Mesenchymal stem cell (in vitro differentiated cells and primary cell): ENCODE measurements at regions not wholly inside any gene's neighbourhood (a gene's known extent, or its start where the extent isn't known, plus 50 kb on each side); places are given as distances from the start of the nearest gene placed in this dataset.
A peak's percentile ranks its signal among the peaks of the same experiment; 100 is the strongest.

Experiments
- DNase-seq: peaks from one replicate; pipeline ENCODE4 v3.0.0-alpha.2; 2013
- H2AFZ ChIP-seq: one replicate; pipeline ENCODE4 v1.6.1; 2013; ENCODE audit warnings: low read depth, mild to moderate bottlenecking, control low read depth, inconsistent platforms, low read length, moderate library complexity
- H2AK5ac ChIP-seq: 2 replicates; pipeline ENCODE4 v1.6.1; 2013; ENCODE audit warnings: low read length, moderate library complexity, mild to moderate bottlenecking, inconsistent platforms; ENCODE audit not compliant: severe bottlenecking
- H2BK120ac ChIP-seq: one replicate; pipeline ENCODE4 v1.6.1; 2013; ENCODE audit warnings: low read depth, mild to moderate bottlenecking, inconsistent platforms, low read length, moderate library complexity
- H2BK12ac ChIP-seq, 2 experiments: one replicate each; pipeline ENCODE4 v1.6.1; 2013; ENCODE audit warnings: inconsistent platforms in 2 of 2, low read length in 2 of 2, mild to moderate bottlenecking in 2 of 2, moderate library complexity in 2 of 2, control low read depth in 1 of 2
- H2BK15ac ChIP-seq: one replicate; pipeline ENCODE4 v1.6.1; 2013; ENCODE audit warnings: mild to moderate bottlenecking, low read depth, inconsistent platforms; ENCODE audit not compliant: poor library complexity, severe bottlenecking
- H2BK5ac ChIP-seq: 2 replicates; pipeline ENCODE4 v1.6.1; 2013; ENCODE audit warnings: low read depth, mild to moderate bottlenecking, low read length, control low read depth, inconsistent platforms; ENCODE audit not compliant: poor library complexity, severe bottlenecking
- H3K14ac ChIP-seq, 2 experiments: one replicate each; pipeline ENCODE4 v1.6.1; 2013; ENCODE audit warnings: inconsistent platforms in 2 of 2, low read length in 2 of 2, control low read depth in 1 of 2, mild to moderate bottlenecking in 1 of 2, moderate library complexity in 1 of 2
- H3K18ac ChIP-seq, 2 experiments: one replicate each; pipeline ENCODE4 v1.6.1; 2013; ENCODE audit warnings: inconsistent platforms in 2 of 2, low read length in 2 of 2, control low read depth in 1 of 2, low read depth in 1 of 2, mild to moderate bottlenecking in 1 of 2
- H3K23ac ChIP-seq, 2 experiments: one replicate each; pipeline ENCODE4 v1.6.1; 2013; ENCODE audit warnings: inconsistent platforms in 2 of 2, low read length in 2 of 2, mild to moderate bottlenecking in 2 of 2, moderate library complexity in 2 of 2, control low read depth in 1 of 2
- H3K27ac ChIP-seq: 2 replicates; pipeline ENCODE4 v1.5.1; 2013; ENCODE audit warnings: mild to moderate bottlenecking, moderate library complexity, low read length, control low read depth, inconsistent platforms; ENCODE audit not compliant: poor library complexity, severe bottlenecking
- H3K27me3 ChIP-seq, 2 experiments: 2 replicates each; pipeline versions ENCODE4 v1.6.1 to v1.7.0; 2013; ENCODE audit warnings: low read length in 2 of 2, mild to moderate bottlenecking in 2 of 2, moderate library complexity in 2 of 2, control low read depth in 1 of 2, inconsistent platforms in 1 of 2; ENCODE audit not compliant: control insufficient read depth in 1 of 2, insufficient read depth in 1 of 2
- H3K36me3 ChIP-seq, 2 experiments: 2 replicates each; pipeline versions ENCODE4 v1.6.1 to v1.7.0; 2013; ENCODE audit warnings: low read length in 2 of 2, control low read depth in 1 of 2, inconsistent platforms in 1 of 2, low read depth in 1 of 2, mild to moderate bottlenecking in 1 of 2; ENCODE audit not compliant: insufficient read depth in 2 of 2, control insufficient read depth in 1 of 2
- H3K4ac ChIP-seq, 2 experiments: one replicate each; pipeline ENCODE4 v1.6.1; 2013; ENCODE audit warnings: inconsistent platforms in 2 of 2, low read length in 2 of 2, mild to moderate bottlenecking in 2 of 2, moderate library complexity in 2 of 2, control low read depth in 1 of 2, low read depth in 1 of 2
- H3K4me1 ChIP-seq: 2 replicates; pipeline ENCODE4 v1.6.1; 2013; ENCODE audit warnings: low read depth, low read length, control low read depth; ENCODE audit not compliant: control insufficient read depth, insufficient read depth
- H3K4me2 ChIP-seq: 2 replicates; pipeline ENCODE4 v1.6.1; 2013; ENCODE audit warnings: low read length, mild to moderate bottlenecking, inconsistent platforms; ENCODE audit not compliant: poor library complexity, severe bottlenecking
- H3K4me3 ChIP-seq, 2 experiments: 2 replicates each; pipeline versions ENCODE4 v1.5.1 to v1.7.0; 2013; ENCODE audit warnings: low read length in 2 of 2, mild to moderate bottlenecking in 2 of 2, control low read depth in 1 of 2, low read depth in 1 of 2; ENCODE audit not compliant: insufficient read depth in 1 of 2
- H3K79me1 ChIP-seq: replicated peaks from 2 replicates; pipeline ENCODE4 v1.6.1; 2013; ENCODE audit warnings: mild to moderate bottlenecking, control low read depth, low read length, inconsistent platforms; ENCODE audit not compliant: poor library complexity, severe bottlenecking
- H3K9ac ChIP-seq: 2 replicates; pipeline ENCODE4 v1.7.0; 2013; ENCODE audit warnings: mild to moderate bottlenecking, low read length, moderate library complexity
- H3K9me3 ChIP-seq: 2 replicates; pipeline ENCODE4 v1.7.0; 2013; ENCODE audit warnings: mild to moderate bottlenecking, low read length; ENCODE audit not compliant: control insufficient read depth
- H4K8ac ChIP-seq: one replicate; pipeline ENCODE4 v1.6.1; 2013; ENCODE audit warnings: inconsistent platforms, mild to moderate bottlenecking, low read length, moderate library complexity
- H4K91ac ChIP-seq: one replicate; pipeline ENCODE4 v1.6.1; 2013; ENCODE audit warnings: mild to moderate bottlenecking, low read length, inconsistent platforms
- WGBS: methylation state at CpG from one replicate; pipeline ENCODE4 v1.1.7; 2013; ENCODE audit warnings: mixed read lengths; 5-methylcytosine and 5-hydroxymethylcytosine counted together

DNA sequence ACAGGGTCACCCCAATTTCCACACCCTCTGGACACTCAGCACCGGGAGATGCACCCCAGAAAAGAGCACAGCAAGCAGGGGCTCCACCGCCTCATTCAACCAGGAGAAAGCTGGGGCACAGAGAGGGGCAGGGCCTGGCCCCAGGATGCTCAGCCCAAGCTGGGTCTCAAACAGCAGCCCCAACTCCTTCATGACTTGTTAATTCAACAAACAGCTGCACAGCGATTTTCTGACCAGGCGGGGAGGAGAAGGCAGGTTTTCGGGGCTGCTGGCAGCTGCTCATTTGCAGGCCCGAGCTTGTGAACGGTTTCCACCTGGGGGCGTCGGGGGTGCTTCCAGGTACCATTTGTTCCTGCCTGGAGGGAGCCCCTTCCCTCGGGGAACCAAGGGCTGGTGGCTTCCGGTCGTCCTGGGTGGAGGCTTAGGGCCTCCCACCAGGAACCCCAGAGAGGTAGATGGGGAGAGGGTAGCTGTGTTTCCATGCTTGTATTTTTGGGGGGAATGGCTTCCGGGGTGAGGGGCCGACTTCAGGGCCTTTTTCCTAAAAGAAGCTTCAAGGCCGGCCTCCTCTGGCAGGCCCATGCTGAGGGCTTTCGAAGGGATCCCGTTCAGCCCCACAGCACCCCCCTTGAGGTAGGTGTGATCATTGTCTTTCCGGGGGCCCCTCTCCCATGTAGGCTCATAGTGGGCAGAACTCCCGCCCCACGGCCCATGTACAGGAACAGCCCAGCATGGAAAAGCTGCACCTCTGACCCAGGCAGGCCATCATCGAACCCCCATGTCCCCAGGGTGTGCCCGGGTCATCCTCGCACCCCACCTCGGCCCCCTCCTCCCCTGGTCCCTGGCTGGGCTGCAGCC is 191.6 kb upstream of the GSE1 start:
- no peak overlapping the region for H3K27ac ChIP-seq

GRCh38 chr16:85422196-85422631 is 190.9 kb upstream of the GSE1 start:
- Histone ChIP-seq H4K91ac (no peak overlapping the region), H3K4me1 (peaks cover 49% of the 10 kb centered on the region), H3K18ac (no peak overlapping the region), H3K27ac (no peak overlapping the region), H3K4me2 (no peak overlapping the region), H2BK5ac (no peak overlapping the region), H3K9me3 (no peaks in the 10 kb centered on the region), H2BK15ac (no peak overlapping the region), H2AFZ (no peak overlapping the region), H3K36me3 (peaks cover 0 to 8% of the 10 kb centered on the region in 2 experiments), H3K79me1 (peaks cover 11% of the 10 kb centered on the region), H3K27me3 (no peaks in the 10 kb centered on the region), H3K14ac (no peak overlapping the region), H2BK120ac (no peak overlapping the region), H2AK5ac (no peak overlapping the region), H3K4me3 (no peak overlapping the region), H3K23ac (no peak overlapping the region), H2BK12ac (peak overlapping the region in 1 of 2 experiments; percentile 24), H3K4ac (no peak overlapping the region), H3K9ac (no peak overlapping the region), H4K8ac (no peak overlapping the region)
- 39% methylated on average over 16 of the region's 16 CpGs for WGBS
- no peak for DNase-seq

More for the DNA sequence above, 191.6 kb upstream of the GSE1 start:
- Histone ChIP-seq H3K79me1 (peaks cover 11% of the 10 kb centered on the region), H4K91ac (no peak overlapping the region), H2BK12ac (peak overlapping the region in 1 of 2 experiments; percentile 24), H3K14ac (no peak overlapping the region), H3K4me1 (peaks cover 51% of the 10 kb centered on the region), H3K27me3 (no peaks in the 10 kb centered on the region), H4K8ac (no peak overlapping the region), H2BK15ac (peak overlapping the region; percentile 32), H3K9ac (no peak overlapping the region), H3K4me2 (no peak overlapping the region), H3K18ac (peak overlapping the region in 1 of 2 experiments; percentile 11), H2AK5ac (no peak overlapping the region), H3K4ac (no peak overlapping the region), H2AFZ (no peak overlapping the region), H3K9me3 (no peaks in the 10 kb centered on the region), H2BK120ac (peak overlapping the region; percentile 42), H2BK5ac (no peak overlapping the region), H3K4me3 (no peak overlapping the region), H3K23ac (no peak overlapping the region), H3K36me3 (peaks cover 0 to 8% of the 10 kb centered on the region in 2 experiments)
- no peak for DNase-seq
- 93% methylated on average over 24 of the region's 24 CpGs for WGBS

DNA sequence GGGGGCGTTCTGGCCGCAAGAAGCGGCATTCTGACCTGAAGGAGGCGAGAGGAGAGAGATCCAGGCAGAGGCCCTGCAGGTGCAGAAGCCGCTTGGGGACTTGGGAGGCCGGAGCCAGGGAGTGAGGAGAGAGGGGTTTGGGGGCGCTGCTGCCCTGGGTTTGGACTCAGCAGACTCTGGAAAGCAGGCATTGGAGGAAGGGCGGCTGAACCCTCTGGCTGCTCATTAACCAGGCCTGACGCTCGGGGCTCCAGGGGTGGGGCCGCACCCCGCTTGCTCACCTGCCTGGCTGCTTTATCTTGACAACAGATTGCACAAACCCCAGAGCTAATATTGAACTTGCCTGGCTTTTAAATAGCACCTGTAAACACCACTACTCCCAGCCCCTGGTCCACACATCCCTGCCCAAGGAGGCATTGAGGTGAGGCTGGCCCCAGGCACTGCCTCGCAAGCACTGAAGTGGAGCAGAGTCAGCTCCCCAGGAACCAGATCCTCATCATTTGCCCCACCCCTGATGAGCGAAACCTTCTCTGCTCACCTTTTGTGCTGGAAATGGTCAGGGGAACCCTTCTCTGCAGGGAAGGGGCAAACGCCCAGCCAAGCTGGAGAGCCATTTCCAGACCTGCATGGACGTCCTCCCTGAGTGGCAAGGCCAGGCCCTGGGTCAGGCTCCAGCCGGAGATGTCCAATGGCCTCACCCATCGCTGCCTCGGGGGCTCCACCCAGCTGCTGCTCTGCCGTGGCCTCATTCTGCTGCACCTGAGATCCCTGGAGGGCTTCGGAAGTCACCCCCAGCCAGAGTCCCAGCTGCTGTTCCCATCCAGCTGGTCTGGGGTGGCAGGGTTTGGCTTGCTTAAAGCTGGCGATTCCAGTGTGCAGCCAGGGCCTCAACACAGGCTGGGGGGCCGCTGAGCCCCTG is 190.2 kb upstream of the GSE1 start:
- Histone ChIP-seq H2BK120ac (no peak overlapping the region), H3K27me3 (no peaks in the 10 kb centered on the region), H2BK15ac (no peak overlapping the region), H4K91ac (no peak overlapping the region), H2BK12ac (peak overlapping the region in 1 of 2 experiments; percentile 10), H2AK5ac (no peak overlapping the region), H3K18ac (no peak overlapping the region), H3K4ac (no peak overlapping the region), H2AFZ (no peak overlapping the region), H3K9ac (no peak overlapping the region), H3K27ac (no peak overlapping the region), H3K36me3 (peaks cover 0 to 8% of the 10 kb centered on the region in 2 experiments), H3K23ac (no peak overlapping the region), H3K9me3 (no peaks in the 10 kb centered on the region), H4K8ac (no peak overlapping the region), H2BK5ac (no peak overlapping the region), H3K4me1 (peaks cover 45% of the 10 kb centered on the region), H3K4me2 (no peak overlapping the region), H3K79me1 (peaks cover 11% of the 10 kb centered on the region), H3K4me3 (no peak overlapping the region), H3K14ac (no peak overlapping the region)
- WGBS: 85% methylated on average over 23 of the region's 23 CpGs
- no peak for DNase-seq

- WGBS: 86% methylated on average over 9 of the region's 11 CpGs
- no peak overlapping the region for H4K8ac ChIP-seq
Measured at GRCh38 chr16:85423631-85424030, 189.5 kb upstream of the GSE1 start.

More at GRCh38 chr16:85423631-85424030, 189.5 kb upstream of the GSE1 start:
- no peak for DNase-seq
- no peak overlapping the region for H3K4ac ChIP-seq
- no peak overlapping the region for H2BK5ac ChIP-seq
- peaks cover 0 to 3% of the 10 kb centered on the region in 2 experiments for H3K36me3 ChIP-seq
- H3K4me1 ChIP-seq: peaks cover 39% of the 10 kb centered on the region
- H3K23ac ChIP-seq: no peak overlapping the region
- no peak overlapping the region for H2BK120ac ChIP-seq
- H4K91ac ChIP-seq: no peak overlapping the region
- H3K9me3 ChIP-seq: no peaks in the 10 kb centered on the region
- H3K4me3 ChIP-seq: no peak overlapping the region
- no peak overlapping the region for H3K9ac ChIP-seq
- H3K18ac ChIP-seq: no peak overlapping the region
- H2AK5ac ChIP-seq: no peak overlapping the region
- H3K27me3 ChIP-seq: no peaks in the 10 kb centered on the region
- H3K4me2 ChIP-seq: no peak overlapping the region
- H2BK15ac ChIP-seq: no peak overlapping the region
- no peak overlapping the region for H2AFZ ChIP-seq
- H2BK12ac ChIP-seq: no peak overlapping the region
- H3K79me1 ChIP-seq: peaks cover 10% of the 10 kb centered on the region
- no peak overlapping the region for H3K14ac ChIP-seq
- H3K27ac ChIP-seq: no peak overlapping the region
